CD14-positive monocyte (primary cell): ENCODE measurements at regions not wholly inside any gene's neighbourhood (a gene's known extent, or its start where the extent isn't known, plus 50 kb on each side); places are given as distances from the start of the nearest gene placed in this dataset.

Experiments used
- DNase-seq, 3 donors: peaks; one replicate each; pipeline ENCODE4 v3.0.0-alpha.2; 2011 to 2022
- H2AFZ ChIP-seq: 2 replicates; pipeline ENCODE4 v1.6.0; 2012; ENCODE audit warnings: mild to moderate bottlenecking, low read depth, low read length, inconsistent platforms; ENCODE audit not compliant: insufficient read depth, poor library complexity, severe bottlenecking
- H3K27ac ChIP-seq, 2 donors: 1 replicate in 1 of 2; 2 replicates in 1 of 2; pipeline ENCODE4 v1.5.1; 2012 to 2013; ENCODE audit warnings: low read length in 2 of 2, control low read depth in 1 of 2, inconsistent platforms in 1 of 2, low read depth in 1 of 2, mild to moderate bottlenecking in 1 of 2
- H3K27me3 ChIP-seq, 2 donors: one replicate each; pipeline versions ENCODE4 v1.6.0 to v1.6.1; 2011 to 2013; ENCODE audit warnings: low read length in 2 of 2; ENCODE audit not compliant: control insufficient read depth in 2 of 2, insufficient read depth in 2 of 2
- H3K36me3 ChIP-seq, 2 donors: replicated peaks in 1 of 2; 1 replicate in 1 of 2; 2 replicates in 1 of 2; pipeline versions ENCODE4 v1.5.1 to v1.6.1; 2012 to 2013; ENCODE audit warnings: low read length in 2 of 2, control low read depth in 1 of 2, inconsistent platforms in 1 of 2, mild to moderate bottlenecking in 1 of 2; ENCODE audit not compliant: insufficient read depth in 2 of 2, control insufficient read depth in 1 of 2
- H3K4me1 ChIP-seq, 2 donors: 1 replicate in 1 of 2; 2 replicates in 1 of 2; pipeline versions ENCODE4 v1.5.1 to v1.6.1; 2012 to 2013; ENCODE audit warnings: low read length in 2 of 2, control low read depth in 1 of 2, inconsistent platforms in 1 of 2, mild to moderate bottlenecking in 1 of 2, moderate library complexity in 1 of 2; ENCODE audit not compliant: insufficient read depth in 2 of 2, control insufficient read depth in 1 of 2
- H3K4me2 ChIP-seq: replicated peaks from 2 replicates; pipeline ENCODE3; 2012; ENCODE audit warnings: low read length, moderate library complexity, mild to moderate bottlenecking; ENCODE audit not compliant: poor library complexity, severe bottlenecking; ENCODE audit errors: extremely low read depth
- H3K4me3 ChIP-seq, 3 experiments: fragments of 200-600 bp in 1 of 3; sonication (generic) in 1 of 3; replicated peaks in 1 of 3; 1 replicate in 2 of 3; 2 replicates in 1 of 3; pipeline ENCODE4 v1.5.1; 2011 to 2013; ENCODE audit warnings: low read length in 3 of 3, mild to moderate bottlenecking in 3 of 3, control low read depth in 2 of 3, low read depth in 2 of 3, inconsistent platforms in 1 of 3, moderate library complexity in 1 of 3
- H3K79me2 ChIP-seq: 2 replicates; pipeline ENCODE4 v1.6.0; 2012; ENCODE audit warnings: mild to moderate bottlenecking, control low read depth, inconsistent platforms, low read length, moderate library complexity; ENCODE audit not compliant: insufficient read depth
- H3K9ac ChIP-seq: 2 replicates; pipeline ENCODE4 v1.6.0; 2017; ENCODE audit warnings: low read length, mild to moderate bottlenecking; ENCODE audit not compliant: insufficient read depth, poor library complexity, severe bottlenecking
- H3K9me3 ChIP-seq, 2 donors: replicated peaks in 1 of 2; 1 replicate in 1 of 2; 2 replicates in 1 of 2; pipeline versions ENCODE4 v1.5.1 to v1.6.1; 2012 to 2013; ENCODE audit warnings: low read length in 2 of 2, control low read depth in 1 of 2; ENCODE audit not compliant: control insufficient read depth in 1 of 2, insufficient read depth in 1 of 2
- H4K20me1 ChIP-seq: 2 replicates; pipeline ENCODE4 v1.6.0; 2012; ENCODE audit warnings: mild to moderate bottlenecking, low read length, control low read depth, moderate library complexity; ENCODE audit not compliant: insufficient read depth
- H3K27ac Mint-ChIP-seq, 7 donors: one replicate each; pipeline ENCODE4 v1.8.0; 2020; ENCODE audit warnings: mild to moderate bottlenecking in 7 of 7, mixed read lengths in 7 of 7, moderate library complexity in 6 of 7, inconsistent platforms in 2 of 7
- H3K27me3 Mint-ChIP-seq, 3 donors: one replicate each; pipeline ENCODE4 v1.8.0; 2021 to 2022; ENCODE audit warnings: low read depth in 3 of 3, mild to moderate bottlenecking in 3 of 3, mixed read lengths in 3 of 3, moderate library complexity in 3 of 3, inconsistent platforms in 1 of 3
- H3K36me3 Mint-ChIP-seq, 2 donors: one replicate each; pipeline ENCODE4 v1.8.0; 2020; ENCODE audit warnings: mixed read lengths in 2 of 2, inconsistent platforms in 1 of 2, mild to moderate bottlenecking in 1 of 2
- H3K4me1 Mint-ChIP-seq: one replicate; pipeline ENCODE4 v1.8.0; 2020; ENCODE audit warnings: mild to moderate bottlenecking, mixed read lengths
- H3K4me3 Mint-ChIP-seq, 2 donors: one replicate each; pipeline ENCODE4 v1.8.0; 2020; ENCODE audit warnings: mild to moderate bottlenecking in 2 of 2, mixed read lengths in 2 of 2, moderate library complexity in 1 of 2
- H3K9me3 Mint-ChIP-seq, 7 donors: one replicate each; pipeline ENCODE4 v1.8.0; 2020 to 2022; ENCODE audit warnings: mixed read lengths in 7 of 7, mild to moderate bottlenecking in 6 of 7, moderate library complexity in 6 of 7, inconsistent platforms in 2 of 7
- WGBS: methylation state at CpG from one replicate; pipeline ENCODE4 v1.1.5; 2013; ENCODE audit warnings: missing lambda C conversion rate; ENCODE audit not compliant: insufficient coverage; 5-methylcytosine and 5-hydroxymethylcytosine counted together
- intact Hi-C, 2 donors: fragments of 100-400 bp; cut with micrococcal nuclease; formaldehyde crosslinking; loops; one replicate each; pipeline versions ENCODE4 v1.15.0 to v1.15.1; 2023
- TF ChIP-seq, protein P1 (sequence below): fragments of 200-600 bp; IDR thresholded peaks from one replicate; pipeline ENCODE4 v1.8.0; 2022; ENCODE audit warnings: antibody characterized with exemption, mild to moderate bottlenecking

DNA sequence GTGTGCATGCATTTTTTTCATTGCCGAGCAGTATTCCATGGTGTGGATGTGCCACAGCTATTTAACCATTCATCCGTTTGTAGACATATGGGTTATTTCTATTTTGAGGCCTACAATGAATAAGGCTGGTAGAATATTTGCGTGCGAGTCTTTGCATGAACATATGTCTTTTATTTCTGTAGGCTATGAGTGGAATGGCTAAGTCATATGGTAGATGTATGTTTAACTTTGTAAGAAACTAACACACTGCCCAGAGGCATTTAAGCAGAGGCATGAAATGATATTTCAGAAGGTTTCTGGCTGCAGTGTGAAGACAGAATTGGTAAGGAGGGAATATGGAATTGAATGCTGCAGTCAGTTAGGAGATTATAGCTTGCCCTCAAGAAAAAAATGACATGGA, 457.4 kb upstream of the CDH4 start:
- WGBS = 97% methylated on average over 4 of the region's 4 CpGs
- Histone ChIP-seq H3K36me3 (no peaks in the 10 kb centered on the region), H3K4me3 (no peak overlapping the region), H3K79me2 (no peaks in the 10 kb centered on the region), H3K4me2 (no peak overlapping the region), H3K27ac (no peak overlapping the region), H3K9me3 (peaks cover 0 to 11% of the 10 kb centered on the region in 2 donors), H3K4me1 (no peaks in the 10 kb centered on the region), H3K9ac (no peak overlapping the region), H2AFZ (no peak overlapping the region), H4K20me1 (no peaks in the 10 kb centered on the region), H3K27me3 (no peaks in the 10 kb centered on the region)
- Mint-ChIP-seq H3K4me1 (no peaks in the 10 kb centered on the region), H3K4me3 (no peak overlapping the region), H3K36me3 (no peaks in the 10 kb centered on the region), H3K27ac (no peak overlapping the region), H3K27me3 (peaks cover 0 to 2% (median 0%) of the 10 kb centered on the region in 3 donors), H3K9me3 (peaks cover 3 to 17% (median 8%) of the 10 kb centered on the region in 7 donors)
- intact Hi-C loops = no loop called here
- TF ChIP-seq, protein P1, sequence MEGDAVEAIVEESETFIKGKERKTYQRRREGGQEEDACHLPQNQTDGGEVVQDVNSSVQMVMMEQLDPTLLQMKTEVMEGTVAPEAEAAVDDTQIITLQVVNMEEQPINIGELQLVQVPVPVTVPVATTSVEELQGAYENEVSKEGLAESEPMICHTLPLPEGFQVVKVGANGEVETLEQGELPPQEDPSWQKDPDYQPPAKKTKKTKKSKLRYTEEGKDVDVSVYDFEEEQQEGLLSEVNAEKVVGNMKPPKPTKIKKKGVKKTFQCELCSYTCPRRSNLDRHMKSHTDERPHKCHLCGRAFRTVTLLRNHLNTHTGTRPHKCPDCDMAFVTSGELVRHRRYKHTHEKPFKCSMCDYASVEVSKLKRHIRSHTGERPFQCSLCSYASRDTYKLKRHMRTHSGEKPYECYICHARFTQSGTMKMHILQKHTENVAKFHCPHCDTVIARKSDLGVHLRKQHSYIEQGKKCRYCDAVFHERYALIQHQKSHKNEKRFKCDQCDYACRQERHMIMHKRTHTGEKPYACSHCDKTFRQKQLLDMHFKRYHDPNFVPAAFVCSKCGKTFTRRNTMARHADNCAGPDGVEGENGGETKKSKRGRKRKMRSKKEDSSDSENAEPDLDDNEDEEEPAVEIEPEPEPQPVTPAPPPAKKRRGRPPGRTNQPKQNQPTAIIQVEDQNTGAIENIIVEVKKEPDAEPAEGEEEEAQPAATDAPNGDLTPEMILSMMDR = no peak
- DNase-seq = no peak

DNA sequence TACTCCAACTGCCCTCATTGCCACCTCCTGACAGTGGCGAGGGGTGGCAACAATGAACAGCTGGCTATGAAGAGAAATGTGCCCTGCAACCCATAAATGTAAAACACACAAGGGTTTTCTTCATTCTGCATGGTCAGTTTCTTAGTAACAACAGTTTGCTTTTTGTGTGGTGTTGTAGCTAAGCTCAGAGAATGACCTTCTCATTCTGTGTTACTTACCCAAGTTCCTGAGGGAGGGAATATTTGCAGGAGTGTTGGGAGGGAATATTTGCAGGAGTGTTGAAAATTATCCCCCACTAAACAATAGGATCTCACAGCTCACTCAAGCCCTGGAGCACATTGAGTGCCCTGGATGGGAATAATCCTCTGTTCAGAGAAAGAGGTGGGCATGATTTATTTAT, 456.4 kb upstream of the CDH4 start:
- Histone ChIP-seq H4K20me1 (no peaks in the 10 kb centered on the region), H3K4me1 (no peaks in the 10 kb centered on the region), H3K9ac (no peak overlapping the region), H3K36me3 (no peaks in the 10 kb centered on the region), H3K4me2 (no peak overlapping the region), H3K27me3 (no peaks in the 10 kb centered on the region), H3K27ac (no peak overlapping the region), H3K4me3 (no peak overlapping the region), H3K9me3 (peaks cover 0 to 11% of the 10 kb centered on the region in 2 donors), H3K79me2 (no peaks in the 10 kb centered on the region), H2AFZ (no peak overlapping the region)
- Mint-ChIP-seq H3K9me3 (peaks cover 4 to 19% (median 9%) of the 10 kb centered on the region in 7 donors), H3K36me3 (no peaks in the 10 kb centered on the region), H3K4me3 (no peak overlapping the region), H3K27ac (no peak overlapping the region), H3K27me3 (peaks cover 0 to 2% (median 0%) of the 10 kb centered on the region in 3 donors), H3K4me1 (no peaks in the 10 kb centered on the region)
- TF ChIP-seq, protein P1 = no peak
- no peak for DNase-seq
- intact Hi-C loops = no loop called here
- no CpG with 5 or more reads among the region's 1 CpG for WGBS
